Naive thymus-derived CD8-positive, alpha-beta T cell (primary cell): ENCODE measurements at regions not wholly inside any gene's neighbourhood (a gene's known extent, or its start where the extent isn't known, plus 50 kb on each side); places are given as distances from the start of the nearest gene placed in this dataset.
A peak's percentile ranks its signal among the peaks of the same experiment; 100 is the strongest.
"Not testable (repeated sequence)": the region's sequence is repeated elsewhere in the genome, so short reads cannot be mapped to it uniquely, and the experiment has no call there.

Experiments
- ATAC-seq, 2 donors: fragments of 150-1000 bp; cut with Tn5 transposase in 1 of 2; sonication (Bioruptor Pico), chemical (Tn5 transposase) in 1 of 2; 1 replicate in 1 of 2; 2 replicates in 1 of 2; pipeline ENCODE4 v1.10.0; 2021; ENCODE audit warnings: mild to moderate bottlenecking in 2 of 2, moderate library complexity in 2 of 2
- POLR2A ChIA-PET: fragments of 350-600 bp; sonication (Branson Sonifier 250); formaldehyde crosslinking; loops from one replicate; lab custom pipeline; 2021; ENCODE audit warnings: antibody characterized with exemption; lab: Charles Lee
- DNase-seq, 10 donors: peaks; one replicate each; pipeline versions ENCODE4 v3.0.0 to v3.0.0-alpha.2; 2020 to 2022
- H3K27ac Mint-ChIP-seq, 10 donors: one replicate each; pipeline ENCODE4 v1.8.0; 2020 to 2022; ENCODE audit warnings: mild to moderate bottlenecking in 10 of 10, mixed read lengths in 10 of 10, moderate library complexity in 4 of 10, inconsistent platforms in 1 of 10
- H3K27me3 Mint-ChIP-seq, 5 donors: one replicate each; pipeline ENCODE4 v1.8.0; 2021 to 2022; ENCODE audit warnings: mixed read lengths in 5 of 5
- H3K36me3 Mint-ChIP-seq, 3 donors: one replicate each; pipeline ENCODE4 v1.8.0; 2020 to 2022; ENCODE audit warnings: mixed read lengths in 3 of 3, mild to moderate bottlenecking in 2 of 3, inconsistent platforms in 1 of 3
- H3K4me1 Mint-ChIP-seq, 4 donors: one replicate each; pipeline ENCODE4 v1.8.0; 2021 to 2022; ENCODE audit warnings: mixed read lengths in 4 of 4
- H3K4me3 Mint-ChIP-seq, 10 donors: one replicate each; pipeline ENCODE4 v1.8.0; 2020 to 2022; ENCODE audit warnings: mild to moderate bottlenecking in 10 of 10, mixed read lengths in 10 of 10, moderate library complexity in 6 of 10, inconsistent platforms in 1 of 10
- H3K9me3 Mint-ChIP-seq, 9 donors: one replicate each; pipeline ENCODE4 v1.8.0; 2020 to 2022; ENCODE audit warnings: mixed read lengths in 9 of 9, mild to moderate bottlenecking in 3 of 9, inconsistent platforms in 1 of 9, moderate library complexity in 1 of 9

DNA sequence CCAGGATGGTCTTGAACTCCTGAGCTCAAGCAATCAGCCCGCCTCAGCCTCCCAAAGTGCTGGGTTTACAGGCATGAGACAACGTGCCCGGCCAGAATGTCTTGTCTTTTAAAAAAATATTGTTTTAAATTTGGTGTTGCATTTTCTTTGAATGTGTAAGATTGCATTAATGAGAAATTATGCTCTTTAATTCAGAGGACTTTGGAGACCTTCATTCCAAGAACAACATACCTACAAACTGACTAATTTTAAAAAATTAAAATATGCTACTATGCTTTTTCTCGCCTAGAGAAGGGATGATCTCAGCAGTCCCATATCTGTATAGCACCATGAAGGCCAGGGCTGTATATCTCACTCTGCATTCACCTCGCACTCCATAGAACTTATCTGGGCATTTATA, 204.3 kb upstream of the SLC7A11 start:
- POLR2A ChIA-PET, result no interaction called here
- peaks cover 0 to 1% (median 0%) of the 10 kb centered on the region in 5 donors for H3K27me3 Mint-ChIP-seq
- no peak overlapping the region for H3K4me3 Mint-ChIP-seq
- DNase-seq (no peak), ATAC-seq (no peak)
- H3K9me3 Mint-ChIP-seq, result peaks cover 0 to 15% (median 3%) of the 10 kb centered on the region in 9 donors
- peaks cover 0 to 2% (median 0%) of the 10 kb centered on the region in 4 donors for H3K4me1 Mint-ChIP-seq
- no peak overlapping the region for H3K27ac Mint-ChIP-seq
- H3K36me3 Mint-ChIP-seq, result no peaks in the 10 kb centered on the region

DNA sequence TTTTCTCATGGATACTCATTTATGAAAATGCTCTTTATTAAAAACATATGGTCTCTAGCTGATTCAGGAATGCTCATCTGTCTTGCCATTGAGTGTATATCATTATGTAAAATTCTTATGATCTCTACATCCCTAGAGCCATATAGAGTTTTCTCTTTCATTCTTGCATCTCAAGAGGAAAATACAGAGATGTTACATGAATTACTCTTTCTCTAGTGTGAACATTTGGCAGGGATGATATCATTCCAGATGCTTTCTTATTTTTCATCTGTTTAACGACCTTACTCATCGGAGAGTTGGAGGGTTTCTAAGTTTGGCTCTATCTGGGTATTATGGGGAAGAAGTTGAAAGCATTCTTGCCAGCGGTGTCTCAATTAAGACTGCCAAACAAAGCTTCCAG, 202.9 kb upstream of the SLC7A11 start:
- ATAC-seq (no peak), DNase-seq (peak in 1 of 10 donors; percentile 0)
- Mint-ChIP-seq H3K36me3 (no peaks in the 10 kb centered on the region), H3K4me1 (peaks cover 0 to 2% (median 0%) of the 10 kb centered on the region in 4 donors), H3K27ac (no peak overlapping the region), H3K9me3 (peaks cover 0 to 15% (median 3%) of the 10 kb centered on the region in 9 donors), H3K4me3 (no peak overlapping the region), H3K27me3 (peaks cover 0 to 4% (median 0%) of the 10 kb centered on the region in 5 donors)
- POLR2A ChIA-PET, result no interaction called here

DNA sequence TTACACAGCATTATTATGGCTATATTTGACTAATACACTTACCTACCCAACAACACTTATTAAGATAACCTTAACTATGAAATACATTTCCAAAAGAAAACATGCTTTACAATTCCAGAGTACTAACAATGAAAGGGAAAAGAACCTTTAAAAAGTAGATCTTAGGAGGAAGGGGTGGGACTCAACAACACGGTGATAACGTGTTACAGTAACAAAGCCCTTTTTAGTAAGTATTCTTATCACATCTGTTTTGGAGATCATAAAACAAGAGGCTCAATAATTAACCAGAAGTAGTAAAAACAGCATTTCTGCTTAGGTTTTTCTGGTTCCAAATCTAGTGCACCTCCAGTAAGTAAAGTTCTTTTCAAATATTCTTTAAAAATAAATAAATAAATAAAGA, 202.1 kb upstream of the SLC7A11 start:
- Mint-ChIP-seq H3K9me3 (peaks cover 0 to 15% (median 3%) of the 10 kb centered on the region in 9 donors), H3K4me1 (no peaks in the 10 kb centered on the region), H3K27ac (no peak overlapping the region), H3K4me3 (no peak overlapping the region), H3K27me3 (peaks cover 0 to 6% (median 0%) of the 10 kb centered on the region in 5 donors), H3K36me3 (no peaks in the 10 kb centered on the region)
- DNase-seq (no peak), ATAC-seq (no peak)
- POLR2A ChIA-PET, result no interaction called here

DNA sequence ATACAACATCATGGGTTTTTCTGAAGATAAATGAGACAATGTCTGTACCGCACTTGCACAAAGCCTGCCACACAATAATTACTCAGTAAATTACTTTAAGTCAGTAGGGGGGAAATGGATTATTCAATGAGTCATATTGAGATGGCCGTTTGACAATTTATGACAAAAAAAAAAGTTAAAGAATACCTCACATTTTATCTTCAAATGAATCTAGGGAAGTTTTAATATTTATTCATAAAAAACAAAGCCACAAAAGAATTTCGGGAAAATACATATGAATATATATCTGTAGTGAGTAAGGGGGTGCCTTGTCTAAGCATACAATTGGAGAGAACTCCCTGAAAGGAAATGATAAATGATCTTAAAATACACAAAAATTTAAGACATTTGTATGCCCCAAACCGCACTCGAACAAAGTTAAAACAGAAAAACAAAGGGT, 197.0 kb upstream of the SLC7A11 start:
- Mint-ChIP-seq H3K27ac (no peak overlapping the region), H3K9me3 (peaks cover 2 to 20% (median 10%) of the 10 kb centered on the region in 9 donors), H3K36me3 (no peaks in the 10 kb centered on the region), H3K27me3 (peaks cover 0 to 6% (median 0%) of the 10 kb centered on the region in 5 donors), H3K4me3 (no peak overlapping the region), H3K4me1 (no peaks in the 10 kb centered on the region)
- POLR2A ChIA-PET, result no interaction called here
- ATAC-seq, result no peak
- no peak for DNase-seq

DNA sequence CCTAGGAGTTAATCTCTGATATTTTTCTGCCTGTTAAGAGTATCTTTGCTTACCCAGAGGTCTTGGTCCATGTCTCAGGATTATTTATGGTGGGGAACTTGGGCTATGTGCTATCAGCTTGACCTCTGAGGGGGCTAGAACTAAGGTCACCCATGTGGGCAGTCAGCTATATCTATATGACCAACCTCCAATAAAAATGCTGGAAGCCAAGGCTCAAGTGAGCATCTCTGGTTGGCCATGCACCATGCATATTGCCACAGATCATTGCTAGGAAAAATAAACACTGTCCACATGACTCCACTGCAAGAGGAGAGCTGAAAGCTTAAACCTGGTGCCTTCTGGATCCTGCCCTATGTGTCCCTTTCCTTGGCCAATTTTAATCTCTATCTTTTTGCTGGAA, 196.5 kb upstream of the SLC7A11 start:
- Mint-ChIP-seq H3K4me3 (no peak overlapping the region), H3K27me3 (peaks cover 0 to 6% (median 0%) of the 10 kb centered on the region in 5 donors), H3K9me3 (peaks cover 2 to 22% (median 12%) of the 10 kb centered on the region in 9 donors), H3K27ac (no peak overlapping the region), H3K36me3 (no peaks in the 10 kb centered on the region), H3K4me1 (no peaks in the 10 kb centered on the region)
- DNase-seq (no peak), ATAC-seq (no peak)
- POLR2A ChIA-PET, result no interaction called here

DNA sequence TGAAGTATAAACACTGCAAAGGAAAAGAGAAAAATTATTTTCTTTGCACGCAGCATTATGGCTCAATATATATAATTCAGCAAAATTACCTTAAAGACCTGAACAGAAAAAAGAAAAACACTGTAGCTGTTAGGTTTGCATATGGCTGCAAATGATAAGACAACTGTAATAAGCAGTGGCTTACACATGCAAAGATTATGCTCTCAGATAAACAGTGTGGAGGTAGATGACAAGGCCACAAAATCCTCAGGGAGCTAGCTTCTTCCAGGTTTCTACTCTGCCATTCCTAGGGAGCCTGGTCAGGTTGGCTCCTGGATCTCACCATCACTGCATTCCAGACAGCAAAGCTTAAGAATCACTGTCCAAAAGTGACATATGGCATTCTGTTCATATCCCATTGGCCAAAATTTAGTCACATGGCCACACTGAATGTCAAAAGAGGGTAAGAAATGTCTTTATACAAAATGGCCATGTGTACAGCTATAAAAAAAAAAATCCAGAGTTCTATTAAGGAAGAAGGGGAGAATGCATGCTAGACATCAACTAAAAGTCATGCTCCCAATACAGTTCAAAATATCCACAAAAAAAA, 195.2 kb upstream of the SLC7A11 start:
- DNase-seq (no peak), ATAC-seq (no peak)
- Mint-ChIP-seq H3K4me1 (no peaks in the 10 kb centered on the region), H3K27ac (no peak overlapping the region), H3K4me3 (no peak overlapping the region), H3K9me3 (peaks cover 0 to 27% (median 17%) of the 10 kb centered on the region in 9 donors), H3K27me3 (peaks cover 0 to 6% (median 0%) of the 10 kb centered on the region in 5 donors), H3K36me3 (peaks cover 0 to 6% (median 0%) of the 10 kb centered on the region in 3 donors)
- POLR2A ChIA-PET, result no interaction called here

DNA sequence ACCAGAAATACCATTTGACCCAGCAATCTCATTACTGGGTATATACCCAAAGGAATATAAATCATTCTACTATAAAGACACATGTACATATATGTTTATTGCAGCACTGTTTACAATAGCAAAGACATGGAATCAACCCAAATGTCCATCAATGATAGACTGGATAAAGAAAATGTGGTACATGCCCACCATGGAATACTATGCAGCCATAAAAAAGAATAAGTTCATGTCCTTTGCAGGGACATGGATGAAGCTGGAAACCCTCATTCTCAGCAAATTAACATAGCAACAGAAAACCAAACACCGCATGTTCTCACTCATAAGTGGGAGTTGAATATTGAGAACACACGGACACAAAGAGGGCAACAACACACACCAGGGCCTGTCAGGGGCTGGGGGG, 193.6 kb upstream of the SLC7A11 start:
- H3K4me3 Mint-ChIP-seq, DNase-seq, H3K27me3 Mint-ChIP-seq, H3K27ac Mint-ChIP-seq, H3K4me1 Mint-ChIP-seq, ATAC-seq, H3K36me3 Mint-ChIP-seq, POLR2A ChIA-PET: not testable (repeated sequence)
- peaks cover 0 to 28% (median 17%) of the 10 kb centered on the region in 9 donors for H3K9me3 Mint-ChIP-seq

DNA sequence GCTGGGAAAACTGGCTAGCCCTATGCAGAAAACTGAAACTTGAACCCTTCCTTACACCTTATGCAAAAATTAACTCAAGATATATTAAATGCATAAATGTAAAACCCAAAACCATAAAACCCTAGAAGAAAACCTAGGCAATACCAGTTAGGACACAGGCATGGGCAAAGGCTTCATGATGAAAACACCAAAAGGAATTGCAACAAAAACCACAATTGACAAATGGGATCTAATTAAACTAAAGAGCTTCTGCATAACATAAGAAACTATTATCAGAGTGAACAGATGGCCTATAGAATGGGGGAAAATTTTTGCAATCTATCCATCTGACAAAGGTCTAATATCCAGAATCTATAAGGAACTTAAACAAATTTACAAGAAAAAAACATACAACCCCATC, 192.9 kb upstream of the SLC7A11 start:
- H3K4me1 Mint-ChIP-seq, H3K27me3 Mint-ChIP-seq, H3K4me3 Mint-ChIP-seq, POLR2A ChIA-PET, DNase-seq, ATAC-seq, H3K27ac Mint-ChIP-seq, H3K36me3 Mint-ChIP-seq: not testable (repeated sequence)
- peaks cover 0 to 27% (median 17%) of the 10 kb centered on the region in 9 donors for H3K9me3 Mint-ChIP-seq

DNA sequence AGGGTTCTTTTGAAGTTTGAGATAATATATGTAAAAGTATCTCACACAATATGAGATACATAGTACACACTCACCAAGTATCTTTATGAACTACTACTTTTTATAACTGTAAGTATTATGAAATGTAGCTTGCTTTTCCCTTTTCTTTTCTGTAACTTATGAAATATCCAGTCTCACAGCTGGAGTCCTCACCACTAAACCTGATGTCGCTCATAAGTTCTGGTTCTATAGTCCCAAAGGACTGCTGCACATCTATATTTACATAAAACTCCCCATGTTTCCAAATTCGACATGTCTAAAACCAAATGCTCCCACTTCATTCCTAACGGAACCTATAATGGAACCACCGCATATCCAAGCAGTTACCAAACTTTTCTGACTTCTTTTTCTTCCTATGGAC, 186.5 kb upstream of the SLC7A11 start:
- Mint-ChIP-seq H3K4me1 (no peaks in the 10 kb centered on the region), H3K4me3 (no peak overlapping the region), H3K27me3 (peaks cover 0 to 12% (median 3%) of the 10 kb centered on the region in 5 donors), H3K27ac (no peak overlapping the region), H3K9me3 (peaks cover 0 to 23% (median 10%) of the 10 kb centered on the region in 9 donors), H3K36me3 (peaks cover 0 to 7% (median 0%) of the 10 kb centered on the region in 3 donors)
- POLR2A ChIA-PET, result no interaction called here
- ATAC-seq (no peak), DNase-seq (no peak)

DNA sequence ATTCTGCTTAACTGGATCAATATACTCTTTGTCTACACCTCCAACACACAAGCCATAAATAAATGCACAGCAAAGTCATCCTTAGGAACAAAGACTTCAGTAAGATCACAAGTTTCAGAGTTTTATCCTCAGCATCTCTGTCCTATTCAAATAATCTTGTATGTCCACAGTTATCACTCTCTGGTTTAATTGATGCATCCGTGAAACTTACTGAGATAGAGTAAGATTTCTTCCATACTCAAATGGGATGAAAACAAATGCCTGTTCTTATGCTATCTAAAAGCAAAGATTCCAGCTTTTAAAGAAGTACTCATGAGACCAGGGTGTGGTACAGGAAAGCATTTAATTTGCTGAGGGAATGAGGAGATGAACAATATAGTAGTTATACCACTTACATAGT, 184.6 kb upstream of the SLC7A11 start:
- ATAC-seq (no peak), DNase-seq (no peak)
- Mint-ChIP-seq H3K4me3 (no peak overlapping the region), H3K36me3 (no peaks in the 10 kb centered on the region), H3K27me3 (peaks cover 0 to 12% (median 3%) of the 10 kb centered on the region in 5 donors), H3K9me3 (peaks cover 0 to 10% (median 0%) of the 10 kb centered on the region in 9 donors), H3K27ac (no peak overlapping the region), H3K4me1 (no peaks in the 10 kb centered on the region)
- POLR2A ChIA-PET, result no interaction called here

DNA sequence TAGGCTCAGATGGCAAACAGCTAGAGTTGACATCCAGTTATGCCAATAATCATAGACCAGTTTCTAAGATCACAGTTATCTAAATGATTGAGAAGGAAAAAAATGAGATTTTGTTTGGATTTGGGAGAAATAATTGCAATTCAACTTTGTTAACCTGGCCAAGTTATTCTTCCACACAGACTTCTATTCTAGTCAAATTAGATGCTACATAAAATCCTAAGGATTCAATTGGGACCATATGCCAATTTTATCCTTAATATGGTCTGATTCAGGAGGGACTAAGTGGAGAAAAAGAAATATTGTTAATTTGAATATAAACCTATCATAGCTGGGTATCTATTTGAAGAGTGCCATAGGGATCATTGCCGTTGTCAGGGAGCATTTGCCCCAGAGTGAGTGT, 178.3 kb upstream of the SLC7A11 start:
- POLR2A ChIA-PET, result no interaction called here
- ATAC-seq, result no peak
- H3K27ac Mint-ChIP-seq, result no peak overlapping the region

DNA sequence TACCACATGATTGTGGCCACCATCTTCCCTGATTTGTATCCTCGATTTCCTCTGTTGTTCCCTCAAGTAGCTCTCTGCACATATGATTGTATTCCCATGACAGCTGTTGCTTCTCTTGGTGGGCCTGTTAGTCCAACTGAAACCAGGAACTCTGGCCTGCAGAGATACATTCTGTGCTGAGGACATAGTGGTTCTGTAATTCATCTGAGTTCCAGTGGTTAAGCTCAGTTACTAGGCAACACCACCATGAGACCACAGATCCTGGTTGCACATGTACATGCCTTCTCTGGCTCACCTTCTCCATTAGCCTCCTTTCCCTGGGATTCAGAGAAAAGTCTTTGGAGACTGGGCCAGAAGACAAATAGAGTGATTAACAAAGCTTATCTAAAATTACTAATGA, 172.1 kb upstream of the SLC7A11 start:
- H3K9me3 Mint-ChIP-seq, result no peaks in the 10 kb centered on the region
- POLR2A ChIA-PET, result no interaction called here
- no peak overlapping the region for H3K4me3 Mint-ChIP-seq
- ATAC-seq (no peak), DNase-seq (no peak)
- no peaks in the 10 kb centered on the region for H3K36me3 Mint-ChIP-seq
- no peaks in the 10 kb centered on the region for H3K4me1 Mint-ChIP-seq
- no peak overlapping the region for H3K27ac Mint-ChIP-seq
- peaks cover 0 to 3% (median 0%) of the 10 kb centered on the region in 5 donors for H3K27me3 Mint-ChIP-seq

More for the DNA sequence above, 178.3 kb upstream of the SLC7A11 start:
- H3K4me3 Mint-ChIP-seq, result no peak overlapping the region
- peaks cover 0 to 8% (median 0%) of the 10 kb centered on the region in 5 donors for H3K27me3 Mint-ChIP-seq
- H3K9me3 Mint-ChIP-seq, result peaks cover 0 to 10% (median 0%) of the 10 kb centered on the region in 9 donors
- DNase-seq, result no peak
- H3K36me3 Mint-ChIP-seq, result no peaks in the 10 kb centered on the region
- H3K4me1 Mint-ChIP-seq, result no peaks in the 10 kb centered on the region

DNA sequence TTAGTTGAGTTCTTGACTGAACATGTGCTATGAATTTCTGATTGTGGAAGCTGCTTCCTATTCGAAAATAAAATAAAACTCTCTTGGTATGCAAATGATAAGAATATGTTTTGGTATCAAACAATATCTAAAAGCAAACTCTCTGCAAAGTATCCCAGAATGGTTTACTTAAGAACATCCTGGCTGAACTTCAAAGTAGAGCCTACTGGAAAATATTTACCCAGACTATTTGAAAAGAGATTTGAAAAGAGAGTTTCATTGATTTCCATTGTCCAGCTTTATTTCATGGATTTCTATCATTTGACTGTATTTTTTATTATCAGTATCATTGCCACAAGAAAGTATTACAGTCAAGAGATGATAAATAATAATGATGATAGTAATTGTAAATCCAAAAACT, 171.1 kb upstream of the SLC7A11 start:
- Mint-ChIP-seq H3K4me1 (no peaks in the 10 kb centered on the region), H3K36me3 (no peaks in the 10 kb centered on the region), H3K9me3 (no peaks in the 10 kb centered on the region), H3K27ac (no peak overlapping the region), H3K27me3 (no peaks in the 10 kb centered on the region), H3K4me3 (no peak overlapping the region)
- DNase-seq, result no peak
- ATAC-seq, result no peak
- POLR2A ChIA-PET, result no interaction called here

DNA sequence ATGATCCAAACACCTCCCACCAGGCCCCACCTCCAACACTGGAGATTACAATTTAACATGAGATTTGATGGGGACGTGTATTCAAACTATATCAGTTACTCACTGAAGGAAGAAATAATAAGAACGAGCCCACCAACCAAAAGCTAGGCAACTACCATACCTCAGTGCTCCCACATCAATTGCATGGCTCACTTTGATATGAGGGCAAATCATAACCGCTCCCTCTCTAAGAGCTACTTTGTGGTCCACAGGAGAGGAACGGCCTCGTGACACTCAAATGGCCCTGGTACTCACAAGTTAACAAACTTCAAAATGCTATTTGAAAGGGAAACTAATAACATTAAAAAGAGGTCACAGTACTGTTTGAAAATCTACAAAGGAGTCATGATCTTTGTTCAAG, 170.7 kb upstream of the SLC7A11 start:
- POLR2A ChIA-PET, result no interaction called here
- Mint-ChIP-seq H3K27me3 (no peaks in the 10 kb centered on the region), H3K4me3 (no peak overlapping the region), H3K9me3 (no peaks in the 10 kb centered on the region), H3K36me3 (no peaks in the 10 kb centered on the region), H3K27ac (no peak overlapping the region), H3K4me1 (no peaks in the 10 kb centered on the region)
- DNase-seq, result no peak
- no peak for ATAC-seq
